Astrocyte of the hippocampus (primary cell): ENCODE measurements at regions not wholly inside any gene's neighbourhood (a gene's known extent, or its start where the extent isn't known, plus 50 kb on each side); places are given as distances from the start of the nearest gene placed in this dataset.
A peak's percentile ranks its signal among the peaks of the same experiment; 100 is the strongest.
"Not testable (repeated sequence)": the region's sequence is repeated elsewhere in the genome, so short reads cannot be mapped to it uniquely, and the experiment has no call there.

ENCODE experiments used
- DNase-seq: peaks from one replicate; pipeline ENCODE4 v3.0.0; 2011; ENCODE audit warnings: low read depth, low spot score

- DNase-seq, result no peak
These were observed 173.5 kb upstream of the SFSWAP start for GRCh38 chr12:131537267-131537958.

- DNase-seq, result no peak
These were observed 171.5 kb upstream of the SFSWAP start for GRCh38 chr12:131539381-131539780.

GRCh38 chr12:131540138-131540623, 170.7 kb upstream of the SFSWAP start:
- DNase-seq, result no peak

DNA sequence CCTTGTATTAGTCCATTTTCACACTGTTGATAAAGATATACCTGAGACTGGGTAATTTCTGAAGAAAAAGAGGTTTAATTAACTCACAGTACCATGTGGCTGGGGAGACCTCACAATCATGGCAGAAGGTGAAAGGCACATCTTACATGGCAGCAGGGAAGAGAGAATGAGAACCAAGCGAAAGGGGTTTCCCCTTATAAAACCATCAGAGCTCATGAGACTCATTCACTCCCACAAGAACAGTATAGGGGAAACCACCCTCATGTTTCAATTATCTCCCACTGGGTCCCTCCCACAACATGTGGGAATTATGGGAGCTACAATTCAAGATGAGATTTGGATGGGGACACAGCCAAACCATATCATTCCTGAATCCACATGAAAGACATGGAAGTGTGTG, 169.4 kb upstream of the SFSWAP start:
- not testable (repeated sequence) for DNase-seq

DNA sequence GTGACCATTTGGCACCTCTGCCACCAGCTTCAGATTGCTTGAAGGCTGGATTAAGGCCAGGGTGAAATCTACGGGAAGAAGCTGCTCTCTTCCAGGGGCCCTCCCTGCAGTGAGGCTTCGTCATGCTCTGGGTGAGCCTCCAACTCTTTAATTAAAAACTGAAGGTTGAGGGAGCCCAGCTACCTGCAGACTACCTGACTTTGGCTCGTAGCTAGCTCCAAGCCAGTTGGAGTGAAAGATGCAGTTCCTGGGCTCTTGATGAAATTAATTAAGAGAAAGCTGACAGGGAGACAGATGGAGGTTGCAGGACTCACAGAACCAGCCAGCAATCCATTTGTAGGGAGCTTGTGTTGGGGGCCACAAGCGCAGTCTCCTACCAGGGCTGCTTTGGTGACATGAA, 168.5 kb upstream of the SFSWAP start:
- DNase-seq, result no peak

- no peak for DNase-seq
These were observed 167.8 kb upstream of the SFSWAP start for GRCh38 chr12:131543040-131543439.

GRCh38 chr12:131547555-131547954, 163.3 kb upstream of the SFSWAP start:
- DNase-seq, result peak; percentile 8

DNA sequence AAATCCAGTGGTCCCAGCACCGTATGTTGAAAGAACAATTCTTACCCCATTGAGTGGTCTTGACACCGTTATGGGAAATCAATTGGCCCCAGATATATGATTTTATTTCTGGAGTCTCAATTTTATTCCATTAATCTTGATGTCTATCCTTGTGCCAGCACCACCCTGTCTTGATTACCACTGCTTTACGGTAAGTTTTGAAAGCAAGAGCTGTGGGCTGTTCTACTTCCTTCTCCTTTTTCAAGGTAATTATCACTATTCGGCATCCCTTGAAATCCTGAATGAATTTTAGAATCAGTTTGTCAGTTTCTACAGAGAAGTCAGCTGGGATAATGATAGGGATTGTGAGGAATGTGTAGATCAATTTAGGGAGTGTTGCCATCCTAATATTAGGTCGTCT, 160.8 kb upstream of the SFSWAP start:
- no peak for DNase-seq

DNA sequence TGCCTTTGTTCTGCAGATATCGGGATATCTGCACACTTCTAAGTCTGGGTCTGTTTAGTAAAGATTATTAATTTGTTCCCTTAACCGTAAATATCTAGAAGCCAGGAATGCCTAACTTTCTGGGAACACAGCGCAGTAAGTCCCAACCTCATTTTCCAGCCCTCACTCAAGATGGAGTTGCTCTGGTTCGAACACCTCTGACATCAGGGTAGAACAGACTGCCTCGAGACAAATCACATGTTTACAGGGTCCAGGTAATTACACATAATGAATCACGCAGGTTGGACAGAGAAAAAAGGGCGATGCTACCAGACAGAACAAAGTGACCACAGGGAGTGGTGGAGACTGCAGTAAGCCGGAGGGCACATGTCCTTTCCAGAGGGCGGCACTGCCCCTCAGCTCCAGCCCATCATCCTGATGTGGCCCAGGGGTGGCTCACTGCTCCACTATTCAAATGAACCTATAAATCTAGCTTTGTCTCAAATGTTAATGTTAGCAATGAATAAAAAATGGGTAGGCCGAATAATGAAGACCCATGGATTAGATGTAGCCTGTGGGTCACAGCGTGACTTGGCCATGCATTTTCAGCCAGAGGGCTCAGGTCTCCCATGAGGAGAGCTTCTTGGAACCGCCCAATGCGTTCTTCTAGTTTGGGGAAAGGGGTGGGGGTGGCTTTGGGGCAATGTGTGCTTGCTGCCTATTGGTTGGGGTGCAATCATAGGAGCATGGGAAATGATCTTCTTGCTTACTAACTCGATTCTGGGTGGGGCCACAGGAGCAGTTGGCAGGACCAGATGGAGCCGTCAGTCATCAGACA, 159.0 kb upstream of the SFSWAP start:
- no peak for DNase-seq

DNA sequence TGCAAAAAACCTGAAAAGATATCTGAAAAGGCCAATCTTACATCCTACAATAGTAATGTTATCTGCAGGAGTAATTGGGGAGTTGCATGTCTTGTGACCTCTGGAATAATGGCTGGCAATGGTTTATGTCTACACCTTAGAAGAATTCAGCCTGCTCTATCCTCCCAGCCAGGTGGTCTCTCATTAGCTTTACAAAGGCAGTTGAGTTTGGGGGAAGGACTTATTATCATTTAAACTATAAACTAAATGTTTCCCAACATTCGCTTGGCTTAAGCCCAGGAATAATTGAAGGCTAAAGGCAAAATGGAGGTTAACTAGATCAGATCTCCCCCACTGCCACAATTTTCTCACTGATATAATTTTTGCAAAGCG, 158.4 kb upstream of the SFSWAP start:
- no peak for DNase-seq

DNA sequence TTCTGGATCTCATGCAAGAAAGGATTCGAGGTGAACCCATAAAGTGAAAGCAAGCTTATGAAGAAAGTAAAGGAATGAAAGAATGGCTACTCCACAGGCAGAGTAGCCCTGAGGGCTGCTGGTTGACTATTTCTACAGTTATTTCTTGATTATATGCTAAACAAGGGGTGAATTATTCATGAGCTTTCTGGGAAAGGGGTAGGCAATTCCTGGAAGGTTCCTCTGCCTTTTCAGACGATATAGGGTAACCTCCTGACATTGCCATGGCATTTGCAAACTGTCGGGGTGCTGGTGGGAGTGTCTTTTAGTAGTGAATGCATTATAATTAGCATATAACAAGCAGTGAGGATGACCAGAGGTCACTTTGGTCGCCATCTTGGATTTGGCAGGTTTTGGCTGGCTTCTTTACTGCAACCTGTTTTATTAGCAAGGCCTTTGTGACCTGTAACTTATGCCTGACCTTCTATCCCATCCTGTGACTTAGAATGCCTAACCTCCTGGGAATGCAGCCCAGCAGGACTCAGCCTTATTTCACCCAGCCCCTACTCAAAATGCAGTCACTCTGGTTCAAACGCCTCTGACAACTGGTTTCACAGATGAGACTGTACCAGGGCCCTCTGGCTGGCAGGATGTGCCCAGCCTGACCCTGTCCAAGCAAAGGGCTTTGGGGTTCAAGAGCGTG, 157.7 kb upstream of the SFSWAP start:
- DNase-seq, result no peak

- peak; percentile 76 for DNase-seq
These were observed 155.6 kb upstream of the SFSWAP start for GRCh38 chr12:131555197-131555846.

DNA sequence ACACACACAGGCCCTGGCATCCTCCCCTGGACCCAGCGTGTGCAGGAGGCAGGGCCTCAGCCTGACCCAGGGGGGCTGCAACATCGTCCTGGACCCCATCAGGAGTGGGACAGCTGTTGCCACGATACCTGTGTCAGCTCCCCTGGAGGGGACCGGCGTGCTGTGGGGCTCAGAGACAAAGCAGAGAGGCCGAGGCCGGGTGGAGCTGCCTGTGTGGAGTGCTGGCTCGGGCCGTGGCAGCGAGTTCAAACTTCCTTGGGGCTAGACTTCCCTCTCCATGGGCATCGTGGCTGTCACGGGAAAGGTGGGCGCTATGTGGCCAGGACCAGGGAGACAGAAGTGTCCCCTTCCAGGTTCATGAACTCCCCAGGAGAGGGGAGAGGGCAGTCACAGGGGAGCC, 155.0 kb upstream of the SFSWAP start:
- DNase-seq, result no peak

- no peak for DNase-seq
These were observed 153.7 kb upstream of the SFSWAP start for GRCh38 chr12:131557078-131557709.

DNA sequence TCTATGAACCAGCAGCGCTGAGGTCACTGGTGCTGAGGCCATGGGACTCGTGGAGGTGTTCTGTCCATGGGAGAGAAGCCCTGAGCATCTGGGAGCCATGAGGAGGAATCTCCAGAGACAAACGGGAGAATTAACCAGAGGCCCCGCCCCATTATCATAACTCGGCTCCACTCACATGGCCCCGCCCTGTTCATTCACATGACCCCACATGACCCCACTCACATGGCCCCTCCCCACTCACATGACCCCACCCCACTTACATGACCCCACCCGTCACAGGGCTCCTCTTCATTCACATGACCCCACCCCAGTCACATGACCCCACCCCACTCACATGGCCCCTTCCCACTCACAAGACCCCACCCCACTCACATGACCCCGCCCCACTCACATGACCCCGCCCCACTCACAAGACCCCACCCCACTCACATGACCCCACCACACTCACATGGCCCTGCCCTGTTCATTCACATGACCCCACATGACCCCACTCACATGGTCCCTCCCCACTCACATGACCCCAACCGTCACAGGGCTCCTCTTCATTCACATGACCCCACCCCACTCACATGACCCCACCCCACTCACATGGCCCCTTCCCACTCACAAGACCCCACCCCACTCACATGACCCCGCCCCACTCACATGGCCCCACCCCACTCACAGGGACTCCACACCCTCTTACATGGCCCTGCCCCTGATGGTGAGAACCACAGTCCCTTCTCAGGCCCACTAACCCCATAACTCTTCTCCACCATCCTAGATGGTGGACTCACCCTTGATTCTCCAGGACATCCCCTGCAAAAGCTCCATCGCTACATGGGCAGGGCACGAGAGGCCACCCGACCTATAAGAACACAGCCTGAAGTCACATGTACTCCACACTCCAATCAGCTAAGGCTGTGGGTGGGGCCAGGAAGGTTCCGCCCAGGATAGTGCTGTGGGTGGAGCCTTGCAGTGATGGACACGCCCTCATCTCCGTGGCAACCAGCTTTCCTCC, 151.1 kb upstream of the SFSWAP start:
- DNase-seq, result no peak

DNA sequence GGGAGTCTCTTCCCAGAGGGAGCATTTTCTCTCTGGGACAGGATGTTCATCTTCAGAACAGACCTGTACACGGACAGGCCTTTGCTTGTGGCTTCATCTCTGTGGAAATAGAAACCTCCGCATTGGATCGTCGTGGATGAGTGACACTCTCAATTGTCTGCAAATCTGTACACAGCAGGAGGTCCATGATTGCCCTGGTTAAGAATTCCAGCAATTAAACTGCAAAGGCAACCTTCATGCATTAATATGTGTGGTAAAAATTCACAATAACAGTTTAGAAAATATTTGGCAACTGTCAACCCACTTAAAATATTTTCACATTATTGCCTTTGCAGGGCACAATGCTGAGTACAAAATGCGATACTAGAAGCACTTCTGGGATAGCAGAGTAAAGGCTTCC, 149.8 kb upstream of the SFSWAP start:
- peak; percentile 12 for DNase-seq

DNA sequence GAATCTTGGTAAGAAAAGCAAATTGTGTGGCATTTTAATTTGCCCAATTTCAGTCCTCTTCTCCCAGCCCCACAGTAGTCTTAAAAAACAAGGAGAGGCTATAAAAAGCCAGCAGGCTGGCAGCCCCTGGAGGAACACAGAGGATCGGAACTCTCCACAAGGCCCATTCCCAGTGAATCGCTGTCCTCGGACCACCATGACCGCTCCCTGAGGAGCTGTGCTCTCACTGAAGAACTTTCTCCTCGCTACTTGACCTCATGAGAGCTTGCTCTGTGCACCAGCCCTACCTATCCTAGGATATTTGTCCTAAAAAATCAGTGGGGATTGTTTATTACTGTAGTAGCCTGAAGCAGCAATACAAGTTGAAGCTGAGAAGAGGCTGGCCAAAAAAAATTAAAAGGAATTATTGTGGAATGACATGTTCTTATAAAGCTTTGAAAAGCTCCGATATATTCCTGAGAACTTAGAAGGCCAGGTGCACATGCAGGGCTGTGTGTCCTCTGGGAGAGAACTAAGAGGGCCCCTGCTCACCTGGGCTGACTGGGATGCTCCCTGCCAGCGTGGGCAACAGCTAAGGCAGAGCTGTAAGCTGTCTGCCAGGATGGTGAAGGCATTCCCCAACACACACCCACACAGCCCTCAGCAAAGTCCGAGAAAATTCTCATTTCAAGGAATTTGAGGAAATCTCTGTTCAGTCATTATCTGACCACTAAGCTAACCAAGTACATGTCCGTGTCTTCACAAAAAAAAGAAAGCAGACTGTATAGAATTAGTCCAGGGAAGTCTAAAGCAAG, 148.8 kb upstream of the SFSWAP start:
- DNase-seq, result no peak

GRCh38 chr12:131564138-131564727, 146.7 kb upstream of the SFSWAP start:
- DNase-seq, result not testable (repeated sequence)

- no peak for DNase-seq
These were observed 146.0 kb upstream of the SFSWAP start for GRCh38 chr12:131564845-131565244.
